Common myeloid progenitor, CD34-positive (primary cell): ENCODE measurements at regions not wholly inside any gene's neighbourhood (a gene's known extent, or its start where the extent isn't known, plus 50 kb on each side); places are given as distances from the start of the nearest gene placed in this dataset.

ENCODE experiments used
- CTCF ChIA-PET: fragments of 350-600 bp; sonication (Branson Sonifier 250); formaldehyde crosslinking; loops from one replicate; lab custom pipeline; 2021; ENCODE audit warnings: antibody characterized with exemption; lab: Charles Lee
- POLR2A ChIA-PET: fragments of 350-600 bp; sonication (Branson Sonifier 250); formaldehyde crosslinking; loops from one replicate; lab custom pipeline; 2021; ENCODE audit warnings: antibody characterized with exemption; lab: Charles Lee
- DNase-seq, 3 donors: peaks; one replicate each; pipeline versions ENCODE4 v3.0.0 to v3.0.0-alpha.2; 2013
- H3K27ac ChIP-seq, 2 experiments: 1 replicate in 1 of 2; 2 replicates in 1 of 2; pipeline ENCODE4 v1.7.0; 2013; ENCODE audit warnings: inconsistent platforms in 2 of 2, low read length in 2 of 2, mild to moderate bottlenecking in 2 of 2, low read depth in 1 of 2, moderate library complexity in 1 of 2; ENCODE audit not compliant: severe bottlenecking in 2 of 2, insufficient read depth in 1 of 2, poor library complexity in 1 of 2
- H3K27me3 ChIP-seq, 5 experiments: replicated peaks in 2 of 5; 1 replicate in 3 of 5; 2 replicates in 2 of 5; pipeline versions ENCODE4 v1.6.1 to v1.7.0; 2013; ENCODE audit warnings: low read length in 4 of 5, mild to moderate bottlenecking in 2 of 5, moderate library complexity in 2 of 5, inconsistent platforms in 1 of 5; ENCODE audit not compliant: insufficient read depth in 5 of 5, control insufficient read depth in 4 of 5
- H3K36me3 ChIP-seq, 4 experiments: 1 replicate in 2 of 4; 2 replicates in 2 of 4; pipeline versions ENCODE4 v1.6.1 to v1.7.0; 2013; ENCODE audit warnings: low read length in 3 of 4, control low read depth in 1 of 4, mild to moderate bottlenecking in 1 of 4; ENCODE audit not compliant: control insufficient read depth in 4 of 4, insufficient read depth in 4 of 4
- H3K4me1 ChIP-seq, 4 experiments: 1 replicate in 3 of 4; 2 replicates in 1 of 4; pipeline versions ENCODE4 v1.6.1 to v1.7.1; 2013; ENCODE audit warnings: low read length in 3 of 4, mild to moderate bottlenecking in 3 of 4, control low read depth in 1 of 4, inconsistent platforms in 1 of 4, moderate library complexity in 1 of 4; ENCODE audit not compliant: control insufficient read depth in 4 of 4, insufficient read depth in 4 of 4; ENCODE audit errors: control extremely low read depth in 1 of 4
- H3K4me3 ChIP-seq, 7 experiments: 1 replicate in 4 of 7; 2 replicates in 3 of 7; pipeline versions ENCODE4 v1.5.1 to v1.7.0; 2013; ENCODE audit warnings: mild to moderate bottlenecking in 7 of 7, low read length in 6 of 7, moderate library complexity in 6 of 7, inconsistent platforms in 2 of 7, low read depth in 2 of 7, control low read depth in 1 of 7; ENCODE audit not compliant: insufficient read depth in 4 of 7, control insufficient read depth in 1 of 7; ENCODE audit errors: extremely low read depth in 1 of 7
- H3K9me3 ChIP-seq, 5 experiments: 1 replicate in 4 of 5; 2 replicates in 1 of 5; pipeline versions ENCODE4 v1.6.1 to v1.7.1; 2013; ENCODE audit warnings: low read length in 4 of 5, mild to moderate bottlenecking in 2 of 5, inconsistent platforms in 1 of 5, low read depth in 1 of 5, moderate library complexity in 1 of 5; ENCODE audit not compliant: control insufficient read depth in 4 of 5, insufficient read depth in 2 of 5; ENCODE audit errors: control extremely low read depth in 1 of 5
- WGBS: methylation state at CpG from one replicate; pipeline ENCODE4 v1.1.5; 2013; ENCODE audit not compliant: insufficient coverage; 5-methylcytosine and 5-hydroxymethylcytosine counted together

- H3K27me3 ChIP-seq = peaks cover 0 to 25% (median 0%) of the 10 kb centered on the region in 5 experiments
- ChIA-PET POLR2A (no interaction called here), CTCF (interaction anchor here (0.7 kb wide), 1 partner anchor 62 kb away, joined by 3 read pairs; no protein-coding TSS in a partner anchor)
- 98% methylated on average over 6 of the region's 9 CpGs for WGBS
- no peak overlapping the region for H3K4me3 ChIP-seq
- DNase-seq = no peak
- no peak overlapping the region for H3K27ac ChIP-seq
- H3K4me1 ChIP-seq = peaks cover 0 to 8% (median 3%) of the 10 kb centered on the region in 4 experiments
- peaks cover 0 to under 1% (median 0%) of the 10 kb centered on the region in 5 experiments for H3K9me3 ChIP-seq
- H3K36me3 ChIP-seq = no peaks in the 10 kb centered on the region
Measured at GRCh38 chr1:29854700-29855276, 618.5 kb downstream of the PTPRU start.

GRCh38 chr1:29853716-29854330 lies 617.5 kb downstream of the PTPRU start:
- H3K4me1 ChIP-seq = peaks cover 0 to 8% (median 3%) of the 10 kb centered on the region in 4 experiments
- H3K4me3 ChIP-seq = no peak overlapping the region
- no peaks in the 10 kb centered on the region for H3K36me3 ChIP-seq
- H3K27me3 ChIP-seq = peaks cover 0 to 26% (median 0%) of the 10 kb centered on the region in 5 experiments
- no peak overlapping the region for H3K27ac ChIP-seq
- CTCF ChIA-PET = no interaction called here
- POLR2A ChIA-PET = no interaction called here
- no peaks in the 10 kb centered on the region for H3K9me3 ChIP-seq
- no peak for DNase-seq
- WGBS = 96% methylated on average over 10 of the region's 10 CpGs

- H3K27ac ChIP-seq = no peak overlapping the region
- H3K4me1 ChIP-seq = peaks cover 0 to 8% (median 3%) of the 10 kb centered on the region in 4 experiments
- CTCF ChIA-PET = no interaction called here
- no peak for DNase-seq
- H3K36me3 ChIP-seq = no peaks in the 10 kb centered on the region
- 94% methylated on average over 5 of the region's 9 CpGs for WGBS
- H3K9me3 ChIP-seq = no peaks in the 10 kb centered on the region
- POLR2A ChIA-PET = no interaction called here
- peaks cover 0 to 26% (median 0%) of the 10 kb centered on the region in 5 experiments for H3K27me3 ChIP-seq
- no peak overlapping the region for H3K4me3 ChIP-seq
Measured at GRCh38 chr1:29852248-29852647, 615.9 kb downstream of the PTPRU start.

- H3K9me3 ChIP-seq = no peaks in the 10 kb centered on the region
- peaks cover 0 to 26% (median 0%) of the 10 kb centered on the region in 5 experiments for H3K27me3 ChIP-seq
- no peak for DNase-seq
- no peak overlapping the region for H3K27ac ChIP-seq
- ChIA-PET CTCF (interaction anchor here (0.6 kb wide), 1 partner anchor 745 kb away, joined by 3 read pairs; no protein-coding TSS in a partner anchor), POLR2A (no interaction called here)
- H3K4me3 ChIP-seq = no peak overlapping the region
- H3K4me1 ChIP-seq = peaks cover 0 to 8% (median 3%) of the 10 kb centered on the region in 4 experiments
- H3K36me3 ChIP-seq = no peaks in the 10 kb centered on the region
- 73% methylated on average over 10 of the region's 11 CpGs for WGBS
Measured at GRCh38 chr1:29851691-29852090, 615.4 kb downstream of the PTPRU start.

- 84% methylated on average over 12 of the region's 14 CpGs for WGBS
- Histone ChIP-seq H3K9me3 (no peaks in the 10 kb centered on the region), H3K27me3 (peaks cover 0 to 26% (median 0%) of the 10 kb centered on the region in 5 experiments), H3K4me1 (peaks cover 0 to 8% (median 3%) of the 10 kb centered on the region in 4 experiments), H3K4me3 (no peak overlapping the region), H3K27ac (no peak overlapping the region), H3K36me3 (no peaks in the 10 kb centered on the region)
- CTCF ChIA-PET = no interaction called here
- no peak for DNase-seq
- POLR2A ChIA-PET = no interaction called here
Measured at GRCh38 chr1:29849991-29850757, 613.9 kb downstream of the PTPRU start.

- ChIA-PET CTCF (interaction anchor here (0.9 to 1.4 kb wide), 3 partner anchors 8 to 23 kb away, joined by 3 read pairs; no protein-coding TSS in a partner anchor), POLR2A (no interaction called here)
- no peaks in the 10 kb centered on the region for H3K9me3 ChIP-seq
- DNase-seq = peak; percentile 50 to 74 (median 71)
- peaks cover 0 to 8% (median 3%) of the 10 kb centered on the region in 4 experiments for H3K4me1 ChIP-seq
- H3K27ac ChIP-seq = no peak overlapping the region
- WGBS = 80% methylated on average over 7 of the region's 10 CpGs
- peaks cover 0 to 23% (median 0%) of the 10 kb centered on the region in 5 experiments for H3K27me3 ChIP-seq
- H3K36me3 ChIP-seq = no peaks in the 10 kb centered on the region
- H3K4me3 ChIP-seq = no peak overlapping the region
Measured at GRCh38 chr1:29849038-29849750, 612.9 kb downstream of the PTPRU start.
